K562 (cell line): ENCODE measurements at regions not wholly inside any gene's neighbourhood (a gene's known extent, or its start where the extent isn't known, plus 50 kb on each side); places are given as distances from the start of the nearest gene placed in this dataset.

ENCODE experiments used
- ATAC-seq: fragments of 200-7000 bp; cut with Tn5 transposase; 3 replicates; pipeline ENCODE4 v1.9.1; 2020; ENCODE audit warnings: moderate library complexity
- BruUV-seq: library from RNA; stranded (reverse); fragments of 400-500 nt; replicated peaks from 2 replicates; lab custom pipeline; 2021; lab: Mats Ljungman, UMichigan
- CTCF ChIA-PET: fragments of 300-600 bp; formaldehyde crosslinking; extraction: SDS; loops from one replicate; lab custom pipeline; 2021; ENCODE audit warnings: low intra/inter-chr PET ratio; lab: Yijun Ruan, JAX
- POLR2A ChIA-PET: fragments of 300-600, 350-650 bp; sonication (Branson Sonifier 250); formaldehyde crosslinking; extraction: SDS; loops from one replicate; lab custom pipeline; 2021; ENCODE audit warnings: antibody characterized with exemption, inconsistent platforms; lab: Yijun Ruan, JAX
- DNase-seq, 4 experiments: peaks; one replicate each; pipeline versions ENCODE4 v3.0.0 to v3.0.0-alpha.2; 2011 to 2018; ENCODE audit warnings: low spot score in 3 of 4, mixed read lengths in 3 of 4; ENCODE audit errors: extremely low read depth in 1 of 4
- FAIRE-seq: peaks from 2 replicates; lab custom pipeline; 2011; peaks lifted over from hg19 to GRCh38; lab: Jason Lieb, UNC
- H2AFZ ChIP-seq: 2 replicates; pipeline ENCODE4 v1.6.0; 2011; ENCODE audit warnings: low read depth, low read length, control low read depth, inconsistent platforms
- H3K27ac ChIP-seq: fragments of 200-600 bp; 3 replicates; pipeline ENCODE4 v1.8.0; 2011; ENCODE audit warnings: low read depth, mild to moderate bottlenecking, control low read depth, inconsistent platforms, low read length, moderate library complexity, mixed read lengths; ENCODE audit errors: extremely low read depth
- H3K27me3 ChIP-seq, 2 experiments: fragments of 300-600 bp in 1 of 2; 2 replicates in 1 of 2; 3 replicates in 1 of 2; pipeline versions ENCODE4 v1.6.0 to v1.8.0; 2011; ENCODE audit warnings: inconsistent platforms in 2 of 2, low read length in 2 of 2, mild to moderate bottlenecking in 1 of 2, mixed read lengths in 1 of 2, moderate library complexity in 1 of 2; ENCODE audit not compliant: control insufficient read depth in 2 of 2, insufficient read depth in 2 of 2
- H3K36me3 ChIP-seq: fragments of 300-600 bp; 3 replicates; pipeline ENCODE4 v1.8.0; 2011; ENCODE audit warnings: mild to moderate bottlenecking, low read length, inconsistent platforms; ENCODE audit not compliant: control insufficient read depth, insufficient read depth
- H3K4me1 ChIP-seq, 2 experiments: fragments of 200-600 bp in 1 of 2; replicated peaks in 1 of 2; 2 replicates in 1 of 2; 3 replicates in 1 of 2; pipeline versions ENCODE4 v1.5.1 to v1.8.0; 2011; ENCODE audit warnings: inconsistent platforms in 2 of 2, low read length in 2 of 2, mild to moderate bottlenecking in 1 of 2, mixed read lengths in 1 of 2, moderate library complexity in 1 of 2; ENCODE audit not compliant: control insufficient read depth in 2 of 2, insufficient read depth in 2 of 2
- H3K4me2 ChIP-seq: 2 replicates; pipeline ENCODE4 v1.6.1; 2011; ENCODE audit warnings: low read length, control low read depth, inconsistent platforms, mixed read lengths; ENCODE audit not compliant: insufficient read depth
- H3K4me3 ChIP-seq: fragments of 200-600 bp; sonication (generic), shearing (Covaris generic); 2 replicates; pipeline ENCODE4 v1.5.1; 2016; ENCODE audit warnings: control low read depth, inconsistent platforms
- H3K79me2 ChIP-seq: fragments of 200-600 bp; 3 replicates; pipeline ENCODE4 v1.8.0; 2011; ENCODE audit warnings: low read length, inconsistent platforms; ENCODE audit not compliant: control insufficient read depth, insufficient read depth
- H3K9ac ChIP-seq, 2 experiments: 2 replicates each; pipeline versions ENCODE4 v1.6.0 to v1.6.1; 2011; ENCODE audit warnings: low read depth in 2 of 2, low read length in 2 of 2, control low read depth in 1 of 2, inconsistent platforms in 1 of 2, mild to moderate bottlenecking in 1 of 2, mixed read lengths in 1 of 2; ENCODE audit not compliant: insufficient read depth in 1 of 2
- H3K9me1 ChIP-seq: one replicate; pipeline ENCODE4 v1.6.0; 2011; ENCODE audit warnings: inconsistent platforms, mild to moderate bottlenecking, low read length, moderate library complexity; ENCODE audit not compliant: control insufficient read depth, insufficient read depth
- H3K9me3 ChIP-seq: replicated peaks from 2 replicates; pipeline ENCODE4 v1.5.1; 2011; ENCODE audit warnings: low read depth, low read length, inconsistent platforms; ENCODE audit not compliant: control insufficient read depth, insufficient read depth
- H4K20me1 ChIP-seq: replicated peaks from 2 replicates; pipeline ENCODE4 v1.6.1; 2011; ENCODE audit warnings: low read length, inconsistent platforms, mixed read lengths; ENCODE audit not compliant: control insufficient read depth, insufficient read depth
- ESRRA ChIP-seq: fragments of 450-650 bp; IDR thresholded peaks from 2 replicates; pipeline ENCODE4 v1.6.1; 2014; ENCODE audit warnings: low read depth, mild to moderate bottlenecking, moderate library complexity, borderline replicate concordance
- EWSR1 ChIP-seq: fragments of 450-650 bp; IDR thresholded peaks from 2 replicates; pipeline ENCODE4 v1.6.1; 2018; ENCODE audit warnings: borderline replicate concordance, mild to moderate bottlenecking, low read depth, moderate library complexity; ENCODE audit not compliant: partially characterized antibody
- FOXA3 ChIP-seq, 2 experiments: fragments of 450-650 bp in 1 of 2; sonication (generic) in 1 of 2; formaldehyde crosslinking; IDR thresholded peaks in 1 of 2; conservative IDR thresholded peaks in 1 of 2; 2 replicates each; pipeline versions ENCODE4 v1.4.0 to v1.8.0; 2020 to 2022; ENCODE audit warnings: mild to moderate bottlenecking in 2 of 2, missing genetic modification reagents in 1 of 2
- FOXJ2 ChIP-seq: fragments of 200-800 bp; sonication (Bioruptor generic); IDR thresholded peaks from 2 replicates; pipeline ENCODE4 v1.6.1; 2016; ENCODE audit warnings: missing genetic modification characterization, missing compliant biosample characterization
- FUS ChIP-seq: fragments of 200-400 bp; formaldehyde crosslinking; optimal IDR thresholded peaks from 2 replicates; pipeline ENCODE3; 2017; ENCODE audit warnings: low read depth, low read length
- GATA2 ChIP-seq: sonication (generic); formaldehyde crosslinking; IDR thresholded peaks from 2 replicates; pipeline ENCODE4 v1.4.0; 2020; ENCODE audit warnings: mild to moderate bottlenecking, missing genetic modification reagents
- HLTF ChIP-seq: fragments of 450-650 bp; IDR thresholded peaks from 2 replicates; pipeline ENCODE4 v1.6.1; 2016
- HNRNPK ChIP-seq: fragments of 200-400 bp; formaldehyde crosslinking; IDR thresholded peaks from one replicate; pipeline ENCODE4 v1.6.1; 2018; ENCODE audit warnings: mild to moderate bottlenecking, low read depth, low read length; ENCODE audit not compliant: poor library complexity, severe bottlenecking
- HNRNPUL1 ChIP-seq: fragments of 200-400 bp; formaldehyde crosslinking; IDR thresholded peaks from 2 replicates; pipeline ENCODE4 v1.6.1; 2017; ENCODE audit warnings: low read length
- MTA2 ChIP-seq: fragments of 450-650 bp; IDR thresholded peaks from 2 replicates; pipeline ENCODE4 v1.6.1; 2016; ENCODE audit warnings: low read depth
- NCOA6 ChIP-seq: fragments of 450-650 bp; IDR thresholded peaks from 2 replicates; pipeline ENCODE4 v1.6.1; 2017; ENCODE audit warnings: mild to moderate bottlenecking
- POLR2H ChIP-seq: IDR thresholded peaks from 2 replicates; pipeline ENCODE4 v1.6.1; 2016; ENCODE audit warnings: missing genetic modification characterization, low read depth, mild to moderate bottlenecking, control low read depth, missing compliant biosample characterization, moderate library complexity
- PREB ChIP-seq: sonication (generic); formaldehyde crosslinking; IDR thresholded peaks from 2 replicates; pipeline ENCODE4 v1.8.1; 2023; ENCODE audit warnings: mild to moderate bottlenecking, missing genetic modification reagents
- RREB1 ChIP-seq: fragments of 250-450 bp; sonication (Bioruptor Pico); IDR thresholded peaks from 2 replicates; pipeline ENCODE4 v1.4.0; 2020
- SIRT6 ChIP-seq: IDR thresholded peaks from one replicate; pipeline ENCODE4 v1.6.1; 2012; ENCODE audit warnings: low read depth, mild to moderate bottlenecking, control low read depth, inconsistent platforms, low read length, moderate library complexity
- SREBF2 ChIP-seq: sonication (generic); formaldehyde crosslinking; IDR thresholded peaks from 2 replicates; pipeline ENCODE4 v1.4.0; 2020; ENCODE audit warnings: mild to moderate bottlenecking, missing genetic modification reagents
- ZBTB7A ChIP-seq: IDR thresholded peaks from 2 replicates; pipeline ENCODE4 v1.6.1; 2011; ENCODE audit warnings: low read depth, mild to moderate bottlenecking, low read length, moderate library complexity, borderline replicate concordance; ENCODE audit not compliant: control insufficient read depth
- ZNF165 ChIP-seq: fragments of 250-450 bp; sonication (Bioruptor Pico); IDR thresholded peaks from 2 replicates; pipeline ENCODE4 v1.4.0; 2020; ENCODE audit warnings: borderline replicate concordance
- ZNF253 ChIP-seq: fragments of 250-450 bp; sonication (Bioruptor Pico); conservative IDR thresholded peaks from 2 replicates; pipeline ENCODE4 v1.6.1; 2021; ENCODE audit warnings: mild to moderate bottlenecking
- WGBS: fragments of 100-300 bp; shearing (Covaris generic); methylation state at CpG from one replicate; pipeline ENCODE4 v1.1.6; 2016; ENCODE audit warnings: low coverage, mixed read lengths; ENCODE audit not compliant: insufficient coverage; ENCODE audit errors: missing lambda C conversion rate; 5-methylcytosine and 5-hydroxymethylcytosine counted together
- in situ Hi-C: fragments of 300-500 bp; cut with MboI; formaldehyde crosslinking; loops from 4 replicates; pipeline ENCODE4 v1.15.0; 2018; ENCODE audit warnings: inconsistent platforms, mixed read lengths
- intact Hi-C: fragments of 100-400 bp; cut with micrococcal nuclease; formaldehyde crosslinking; loops from 2 replicates; pipeline ENCODE4 v1.14.2; 2022

- H3K36me3 ChIP-seq, result no peaks in the 10 kb centered on the region
- no peak overlapping the region for H3K9ac ChIP-seq
- no peak for DNase-seq
- no peaks in the 10 kb centered on the region for H4K20me1 ChIP-seq
- no peak overlapping the region for H3K27ac ChIP-seq
- no peaks in the 10 kb centered on the region for H3K4me1 ChIP-seq
- no TSS peak for BruUV-seq
- ATAC-seq, result no peak
- no peak for FAIRE-seq
- peaks cover 5 to 23% of the 10 kb centered on the region in 2 experiments for H3K27me3 ChIP-seq
- in situ Hi-C loops (no loop called here), intact Hi-C loops (no loop called here)
- WGBS, result 0% methylated on average over 4 of the region's 7 CpGs
- ChIA-PET POLR2A (interaction anchor here (0.7 kb wide), 1 partner anchor 170 kb away, joined by 3 read pairs; no protein-coding TSS in a partner anchor), CTCF (no interaction called here)
- H3K4me3 ChIP-seq, result no peak overlapping the region
- no peaks in the 10 kb centered on the region for H3K79me2 ChIP-seq
- H3K4me2 ChIP-seq, result no peak overlapping the region
- no peaks in the 10 kb centered on the region for H3K9me3 ChIP-seq
- H2AFZ ChIP-seq, result no peak overlapping the region
- no peaks in the 10 kb centered on the region for H3K9me1 ChIP-seq
- TF ChIP-seq EWSR1, result no peak
- TF ChIP-seq POLR2H, result no peak
- no peak for TF ChIP-seq FUS
- no peak for TF ChIP-seq HLTF
- no peak for TF ChIP-seq ESRRA
- no peak for TF ChIP-seq SIRT6
- no peak for TF ChIP-seq HNRNPK
- TF ChIP-seq ZNF253 (CRISPR knock-in tag), result no peak
- TF ChIP-seq ZBTB7A, result no peak
- TF ChIP-seq HNRNPUL1, result no peak
- TF ChIP-seq NCOA6, result no peak
- TF ChIP-seq PREB (CRISPR knock-in tag), result no peak
- no peak for TF ChIP-seq FOXA3 (CRISPR knock-in tag; conservative IDR thresholded peaks at IDR 0.05 in 1 of 2, IDR thresholded peaks at IDR 0.05 in 1 of 2)
- TF ChIP-seq MTA2, result no peak
- TF ChIP-seq SREBF2 (CRISPR knock-in tag), result no peak
- TF ChIP-seq ZNF165 (CRISPR knock-in tag), result no peak
- no peak for TF ChIP-seq GATA2 (CRISPR knock-in tag)
- no peak for TF ChIP-seq RREB1
- TF ChIP-seq FOXJ2 (tag), result no peak
Measured at GRCh38 chr2:216754812-216755211, 59.5 kb upstream of the IGFBP5 start.
